Liver (tissue), 8 donors: ENCODE measurements at regions not wholly inside any gene's neighbourhood (a gene's known extent, or its start where the extent isn't known, plus 50 kb on each side); places are given as distances from the start of the nearest gene placed in this dataset.

Experiments
- DNase-seq: peaks from one replicate; pipeline ENCODE4 v3.0.0-alpha.2; 2017; ENCODE audit warnings: low spot score
- H3K27ac ChIP-seq, 2 donors: one replicate each; pipeline ENCODE4 v1.7.0; 2013; ENCODE audit warnings: inconsistent platforms in 2 of 2, low read length in 2 of 2, control low read depth in 1 of 2, low read depth in 1 of 2, mild to moderate bottlenecking in 1 of 2
- H3K27me3 ChIP-seq, 4 donors: one replicate each; pipeline versions ENCODE4 v1.6.1 to v1.7.0; 2013; ENCODE audit warnings: low read length in 3 of 4, inconsistent platforms in 1 of 4, mild to moderate bottlenecking in 1 of 4, moderate library complexity in 1 of 4; ENCODE audit not compliant: control insufficient read depth in 4 of 4, insufficient read depth in 4 of 4
- H3K36me3 ChIP-seq, 4 donors: one replicate each; pipeline versions ENCODE4 v1.6.1 to v1.7.0; 2013; ENCODE audit warnings: low read length in 3 of 4, mild to moderate bottlenecking in 3 of 4, low read depth in 1 of 4, moderate library complexity in 1 of 4; ENCODE audit not compliant: control insufficient read depth in 4 of 4, insufficient read depth in 3 of 4
- H3K4me1 ChIP-seq, 4 donors: one replicate each; pipeline versions ENCODE4 v1.6.1 to v1.7.0; 2013; ENCODE audit warnings: low read length in 3 of 4, mild to moderate bottlenecking in 3 of 4, moderate library complexity in 1 of 4; ENCODE audit not compliant: control insufficient read depth in 4 of 4, insufficient read depth in 4 of 4
- H3K4me3 ChIP-seq, 3 donors: one replicate each; pipeline versions ENCODE4 v1.6.1 to v1.7.0; 2013; ENCODE audit warnings: low read length in 3 of 3, control low read depth in 1 of 3, low read depth in 1 of 3, mild to moderate bottlenecking in 1 of 3
- H3K9ac ChIP-seq, 2 donors: one replicate each; pipeline ENCODE4 v1.7.0; 2013; ENCODE audit warnings: low read length in 2 of 2, mild to moderate bottlenecking in 2 of 2, moderate library complexity in 2 of 2, control low read depth in 1 of 2, low read depth in 1 of 2
- H3K9me3 ChIP-seq, 4 donors: one replicate each; pipeline versions ENCODE4 v1.6.1 to v1.7.0; 2013; ENCODE audit warnings: low read length in 3 of 4; ENCODE audit not compliant: control insufficient read depth in 4 of 4
- ATF3 ChIP-seq: IDR thresholded peaks from 2 replicates; pipeline ENCODE4 v1.6.1; 2016; ENCODE audit warnings: antibody characterized with exemption
- CTCF ChIP-seq: fragments of 150-350 bp; IDR thresholded peaks from 2 replicates; pipeline ENCODE4 v1.5.1; 2017; ENCODE audit warnings: improper control_type of control experiment, low read depth, low read length; ENCODE audit not compliant: missing input control
- EGR1 ChIP-seq, 2 donors: IDR thresholded peaks; 2 replicates each; pipeline ENCODE4 v1.6.1; 2016 to 2018; ENCODE audit warnings: antibody characterized with exemption in 2 of 2, low read depth in 2 of 2
- FOXA1 ChIP-seq: IDR thresholded peaks from 2 replicates; pipeline ENCODE4 v1.6.1; 2016; ENCODE audit warnings: antibody characterized with exemption
- FOXA2 ChIP-seq: IDR thresholded peaks from 2 replicates; pipeline ENCODE4 v1.6.1; 2016; ENCODE audit warnings: antibody characterized with exemption
- GABPA ChIP-seq, 2 donors: IDR thresholded peaks in 1 of 2; conservative IDR thresholded peaks in 1 of 2; 2 replicates each; pipeline ENCODE4 v1.6.1; 2016; ENCODE audit warnings: antibody characterized with exemption in 2 of 2, mild to moderate bottlenecking in 1 of 2, moderate library complexity in 1 of 2
- HNF4A ChIP-seq, 2 donors: conservative IDR thresholded peaks; 2 replicates each; pipeline ENCODE4 v1.6.1; 2016; ENCODE audit warnings: antibody characterized with exemption in 2 of 2, mild to moderate bottlenecking in 2 of 2
- HNF4G ChIP-seq: IDR thresholded peaks from 2 replicates; pipeline ENCODE4 v1.6.1; 2016; ENCODE audit warnings: antibody characterized with exemption
- JUND ChIP-seq, 2 donors: IDR thresholded peaks; 2 replicates each; pipeline ENCODE4 v1.6.1; 2016; ENCODE audit warnings: antibody characterized with exemption in 2 of 2
- MAX ChIP-seq: IDR thresholded peaks from 2 replicates; pipeline ENCODE4 v1.6.1; 2016; ENCODE audit warnings: antibody characterized with exemption
- RAD21 ChIP-seq, 2 donors: IDR thresholded peaks; 2 replicates each; pipeline ENCODE4 v1.6.1; 2016; ENCODE audit warnings: antibody characterized with exemption in 2 of 2, mild to moderate bottlenecking in 2 of 2
- REST ChIP-seq: IDR thresholded peaks from 2 replicates; pipeline ENCODE4 v1.6.1; 2016; ENCODE audit warnings: antibody characterized with exemption, mild to moderate bottlenecking
- RXRA ChIP-seq, 2 donors: IDR thresholded peaks; 2 replicates each; pipeline ENCODE4 v1.6.1; 2017 to 2018; ENCODE audit warnings: antibody characterized with exemption in 2 of 2, mild to moderate bottlenecking in 1 of 2
- TAF1 ChIP-seq: conservative IDR thresholded peaks from 2 replicates; pipeline ENCODE4 v1.6.1; 2016; ENCODE audit warnings: antibody characterized with exemption, mild to moderate bottlenecking
- YY1 ChIP-seq: IDR thresholded peaks from 2 replicates; pipeline ENCODE4 v1.6.1; 2016; ENCODE audit warnings: antibody characterized with exemption, mild to moderate bottlenecking
- ZBTB33 ChIP-seq: IDR thresholded peaks from 2 replicates; pipeline ENCODE4 v1.6.1; 2016; ENCODE audit warnings: antibody characterized with exemption
- WGBS: extraction: QIAGEN DNeasy Blood & Tissue Kit; methylation state at CpG from one replicate; pipeline ENCODE4 v1.1.7; 2013; 5-methylcytosine and 5-hydroxymethylcytosine counted together
- donor health status: healthy.
- donor health status: healthy.
- donor health status: healthy.
- donor health status: healthy.
- donor health status: healthy.

- Histone ChIP-seq H3K27me3 (no peaks in the 10 kb centered on the region), H3K27ac (no peak overlapping the region), H3K4me3 (no peak overlapping the region), H3K9ac (no peak overlapping the region), H3K9me3 (no peaks in the 10 kb centered on the region), H3K4me1 (peaks cover 0 to 3% (median 0%) of the 10 kb centered on the region in 4 donors), H3K36me3 (no peaks in the 10 kb centered on the region)
- no peak for TF ChIP-seq FOXA2
- no peak for TF ChIP-seq ATF3
- TF ChIP-seq FOXA1, result no peak
- no peak for TF ChIP-seq TAF1
- no peak for TF ChIP-seq HNF4G
- no peak for TF ChIP-seq RXRA (IDR thresholded peaks at IDR 0.05)
- TF ChIP-seq EGR1 (IDR thresholded peaks at IDR 0.05; ENCODE audit: low read depth in 2 of 2), result no peak
- TF ChIP-seq HNF4A (conservative IDR thresholded peaks at IDR 0.05), result no peak
- no peak for TF ChIP-seq MAX
- TF ChIP-seq JUND (IDR thresholded peaks at IDR 0.05), result no peak
- no peak for TF ChIP-seq RAD21 (IDR thresholded peaks at IDR 0.05)
- no peak for TF ChIP-seq REST
- no peak for TF ChIP-seq ZBTB33
- TF ChIP-seq YY1, result no peak
- no peak for TF ChIP-seq CTCF
- no peak for TF ChIP-seq GABPA (IDR thresholded peaks at IDR 0.05 in 1 of 2, conservative IDR thresholded peaks at IDR 0.05 in 1 of 2)
- no peak for DNase-seq
- WGBS, result 94% methylated on average over 11 of the region's 11 CpGs
These were observed 177.2 kb downstream of the ACKR3 start for GRCh38 chr2:236746833-236747232.

- 96% methylated on average over 7 of the region's 7 CpGs for WGBS
- no peaks in the 10 kb centered on the region for H3K9me3 ChIP-seq
- H3K27ac ChIP-seq, result no peak overlapping the region
- no peaks in the 10 kb centered on the region for H3K36me3 ChIP-seq
- H3K27me3 ChIP-seq, result no peaks in the 10 kb centered on the region
- TF ChIP-seq RXRA (IDR thresholded peaks at IDR 0.05) (no peak), ATF3 (no peak), TAF1 (no peak), EGR1 (IDR thresholded peaks at IDR 0.05; ENCODE audit: low read depth in 2 of 2) (no peak), YY1 (no peak), HNF4A (conservative IDR thresholded peaks at IDR 0.05) (no peak)
- DNase-seq, result no peak
- no peak overlapping the region for H3K4me3 ChIP-seq
- H3K4me1 ChIP-seq, result peaks cover 0 to 3% (median 0%) of the 10 kb centered on the region in 4 donors
- H3K9ac ChIP-seq, result no peak overlapping the region
These were observed 177.8 kb downstream of the ACKR3 start for GRCh38 chr2:236747426-236747825.
